Right lobe of liver (tissue), 4 donors: ENCODE measurements at regions not wholly inside any gene's neighbourhood (a gene's known extent, or its start where the extent isn't known, plus 50 kb on each side); places are given as distances from the start of the nearest gene placed in this dataset.

Experiments used
- CTCF ChIP-seq, 4 donors: fragments of 200-600 bp in 3 of 4; fragments of 450-650 bp in 1 of 4; IDR thresholded peaks; one replicate each; pipeline versions ENCODE4 v1.5.1 to v1.8.0; 2016 to 2022; ENCODE audit warnings: antibody characterized with exemption in 4 of 4, mild to moderate bottlenecking in 2 of 4
- POLR2A ChIP-seq: fragments of 450-650 bp; IDR thresholded peaks from one replicate; pipeline ENCODE4 v1.6.1; 2017; ENCODE audit warnings: antibody characterized with exemption, mild to moderate bottlenecking
- donor health status: DM: no; HTN: no; CAD: no.
- donor health status: DM: no; HTN: no; CAD: no.
- donor health status: DM: no; HTN: yes; CAD: no.

- TF ChIP-seq CTCF (IDR thresholded peaks at IDR 0.05) (no peak), POLR2A (no peak)
Observed at GRCh38 chr4:160235771-160236170, 1132.9 kb downstream of the RAPGEF2 start.
